ENCODE measurements at regions not wholly inside any gene's neighbourhood (a gene's known extent, or its start where the extent isn't known, plus 50 kb on each side); places are given as distances from the start of the nearest gene placed in this dataset.
"Not testable (repeated sequence)": the region's sequence is repeated elsewhere in the genome, so short reads cannot be mapped to it uniquely, and the experiment has no call there.

DNA sequence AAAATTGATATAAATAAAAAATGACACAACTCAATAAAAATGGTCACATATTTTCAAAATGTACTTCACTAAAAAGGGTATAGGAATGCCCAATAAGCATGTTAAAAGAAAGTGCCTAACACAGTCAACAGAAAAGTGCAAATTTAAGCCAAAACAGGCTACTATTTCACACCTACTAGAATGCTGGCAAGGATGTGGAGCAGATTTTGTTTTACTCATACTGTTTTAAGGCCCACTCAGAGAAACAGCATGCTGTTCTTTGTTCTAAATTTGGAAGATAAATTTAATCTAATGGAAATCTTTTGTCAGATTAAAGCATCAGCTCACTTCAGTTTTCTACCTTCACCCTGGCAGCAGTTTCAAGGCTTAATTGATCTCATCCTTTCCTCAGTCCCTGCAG, 576.8 kb upstream of the HS3ST1 start (continued):
- TF ChIP-seq ZNF462 (CRISPR knock-in tag; IDR thresholded peaks at IDR 0.05): no peak
- no peak for TF ChIP-seq NANOG (IDR thresholded peaks at IDR 0.05; ENCODE audit: borderline replicate concordance)
- no peak for TF ChIP-seq ETS1 (IDR thresholded peaks at IDR 0.05)

GRCh38 chr4:11996581-11996980, 567.9 kb upstream of the HS3ST1 start:
- H3K27me3 Mint-ChIP-seq (ENCODE audit: insufficient read depth, low read depth, poor library complexity); H3K9me2 ChIP-seq (ENCODE audit: insufficient read depth); H2AFZ ChIP-seq; H3K27me3 ChIP-seq (ENCODE audit: insufficient read depth); H3K4me3 ChIP-seq; H3K36me3 ChIP-seq (ENCODE audit: insufficient read depth); H3K4me3 Mint-ChIP-seq; H3K4me1 Mint-ChIP-seq; H3K79me2 ChIP-seq (replicated peaks; ENCODE audit: insufficient read depth); ATAC-seq; H3K27ac ChIP-seq (ENCODE audit: low read depth); H3F3A ChIP-seq (replicated peaks; ENCODE audit: low read depth); H3K4me2 ChIP-seq; H3K4me1 ChIP-seq (ENCODE audit: insufficient read depth); H3K27ac Mint-ChIP-seq; H4K20me1 ChIP-seq (replicated peaks; ENCODE audit: insufficient read depth): not testable (repeated sequence)
- Mint-ChIP-seq H3K36me3 (ENCODE audit: low read depth) (peaks cover 55% of the 10 kb centered on the region), H3K9me3 (peaks cover 58% of the 10 kb centered on the region)
- DNase-seq (ENCODE audit: low spot score): peak; percentile 15

- no peak overlapping the region for H3K4me3 Mint-ChIP-seq
- H3K36me3 Mint-ChIP-seq (ENCODE audit: low read depth): no peaks in the 10 kb centered on the region
- no peak overlapping the region for H3K4me2 ChIP-seq
- no peaks in the 10 kb centered on the region for H3K36me3 ChIP-seq (ENCODE audit: insufficient read depth)
- H2AFZ ChIP-seq: no peak overlapping the region
- DNase-seq (ENCODE audit: low spot score): no peak
- H3K27ac ChIP-seq (ENCODE audit: low read depth): no peak overlapping the region
- no peaks in the 10 kb centered on the region for H3K9me2 ChIP-seq (ENCODE audit: insufficient read depth)
- H4K20me1 ChIP-seq (replicated peaks; ENCODE audit: insufficient read depth): no peaks in the 10 kb centered on the region
- H3F3A ChIP-seq (replicated peaks; ENCODE audit: low read depth): no peaks in the 10 kb centered on the region
- peaks cover 50% of the 10 kb centered on the region for H3K4me1 Mint-ChIP-seq
- H3K27ac Mint-ChIP-seq: no peak overlapping the region
- no peaks in the 10 kb centered on the region for H3K79me2 ChIP-seq (replicated peaks; ENCODE audit: insufficient read depth)
- no peaks in the 10 kb centered on the region for H3K27me3 ChIP-seq (ENCODE audit: insufficient read depth)
- no peak for ATAC-seq
- no peak overlapping the region for H3K4me3 ChIP-seq
- peaks cover 52% of the 10 kb centered on the region for H3K4me1 ChIP-seq (ENCODE audit: insufficient read depth)
- H3K27me3 Mint-ChIP-seq (ENCODE audit: insufficient read depth, low read depth, poor library complexity): no peaks in the 10 kb centered on the region
- H3K9me3 Mint-ChIP-seq: no peaks in the 10 kb centered on the region
- TF ChIP-seq ETS1 (IDR thresholded peaks at IDR 0.05) (no peak), STAT1 (IDR thresholded peaks at IDR 0.05; ENCODE audit: unreplicated experiment) (no peak), JUNB (IDR thresholded peaks at IDR 0.05; ENCODE audit: unreplicated experiment) (no peak), EZH2phosphoT487 (IDR thresholded peaks at IDR 0.05; ENCODE audit: unreplicated experiment) (no peak), REST (IDR thresholded peaks at IDR 0.05; ENCODE audit: unreplicated experiment) (no peak), NANOG (IDR thresholded peaks at IDR 0.05; ENCODE audit: borderline replicate concordance) (no peak), ZNF331 (CRISPR knock-in tag; IDR thresholded peaks at IDR 0.05; ENCODE audit: low read depth) (no peak)
Measured at GRCh38 chr4:11976726-11977263, 548.1 kb upstream of the HS3ST1 start.
